ENCODE measurements at regions not wholly inside any gene's neighbourhood (a gene's known extent, or its start where the extent isn't known, plus 50 kb on each side); places are given as distances from the start of the nearest gene placed in this dataset.

DNA sequence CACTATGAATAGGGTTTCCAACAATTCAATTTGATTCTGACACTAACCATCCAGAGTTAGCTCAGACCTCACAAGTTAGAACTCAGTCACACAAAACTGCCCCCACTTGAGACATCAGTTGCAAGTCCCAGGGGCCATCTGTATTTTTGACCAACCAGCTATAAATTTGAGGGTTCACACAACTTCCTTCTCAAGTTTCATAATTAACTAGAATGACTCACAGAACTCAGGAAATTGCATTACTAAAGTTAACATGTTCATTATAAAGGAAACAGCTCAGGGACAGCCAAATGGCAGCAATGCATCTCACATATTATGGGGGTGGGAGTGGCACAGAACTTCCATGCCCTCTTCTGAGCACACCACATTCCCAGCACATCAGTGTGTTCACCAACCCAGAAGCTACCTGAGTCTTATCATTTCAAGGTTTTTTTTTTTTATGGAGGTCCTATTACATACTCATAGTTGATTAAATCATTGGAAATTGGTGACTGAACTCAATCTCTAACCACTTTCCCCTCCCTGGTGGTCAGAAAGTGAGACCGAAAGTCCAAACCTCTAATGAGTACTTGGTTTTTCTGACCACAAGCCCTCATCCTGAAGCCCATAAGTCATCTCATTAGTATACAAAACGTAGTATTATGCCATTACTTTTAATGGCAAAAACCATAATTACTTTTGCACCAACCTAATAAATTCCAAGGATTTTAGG lies 1721.5 kb upstream of the SEL1L start:
- TF ChIP-seq POLR2AphosphoS5 (IDR thresholded peaks at IDR 0.05), result no peak
- no peak for TF ChIP-seq POLR2A (IDR thresholded peaks at IDR 0.05)
- no peak for TF ChIP-seq EP300 (IDR thresholded peaks at IDR 0.05)
- TF ChIP-seq, protein P1, sequence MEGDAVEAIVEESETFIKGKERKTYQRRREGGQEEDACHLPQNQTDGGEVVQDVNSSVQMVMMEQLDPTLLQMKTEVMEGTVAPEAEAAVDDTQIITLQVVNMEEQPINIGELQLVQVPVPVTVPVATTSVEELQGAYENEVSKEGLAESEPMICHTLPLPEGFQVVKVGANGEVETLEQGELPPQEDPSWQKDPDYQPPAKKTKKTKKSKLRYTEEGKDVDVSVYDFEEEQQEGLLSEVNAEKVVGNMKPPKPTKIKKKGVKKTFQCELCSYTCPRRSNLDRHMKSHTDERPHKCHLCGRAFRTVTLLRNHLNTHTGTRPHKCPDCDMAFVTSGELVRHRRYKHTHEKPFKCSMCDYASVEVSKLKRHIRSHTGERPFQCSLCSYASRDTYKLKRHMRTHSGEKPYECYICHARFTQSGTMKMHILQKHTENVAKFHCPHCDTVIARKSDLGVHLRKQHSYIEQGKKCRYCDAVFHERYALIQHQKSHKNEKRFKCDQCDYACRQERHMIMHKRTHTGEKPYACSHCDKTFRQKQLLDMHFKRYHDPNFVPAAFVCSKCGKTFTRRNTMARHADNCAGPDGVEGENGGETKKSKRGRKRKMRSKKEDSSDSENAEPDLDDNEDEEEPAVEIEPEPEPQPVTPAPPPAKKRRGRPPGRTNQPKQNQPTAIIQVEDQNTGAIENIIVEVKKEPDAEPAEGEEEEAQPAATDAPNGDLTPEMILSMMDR (IDR thresholded peaks at IDR 0.05), result no peak
- WGBS, 2 donors, result 66 to 74% methylated on average over 2 of the region's 2 CpGs
- Histone ChIP-seq H3K4me3 (no peak overlapping the region), H3K27ac (no peak overlapping the region), H3K9me3 (no peaks in the 10 kb centered on the region), H3K27me3 (no peaks in the 10 kb centered on the region), H3K4me1 (peaks cover 0 to 4% (median 0%) of the 10 kb centered on the region in 4 donors), H3K36me3 (no peaks in the 10 kb centered on the region)
- DNase-seq, result no peak
- ATAC-seq (ENCODE audit: low FRiP score in 2 of 2), result no peak

DNA sequence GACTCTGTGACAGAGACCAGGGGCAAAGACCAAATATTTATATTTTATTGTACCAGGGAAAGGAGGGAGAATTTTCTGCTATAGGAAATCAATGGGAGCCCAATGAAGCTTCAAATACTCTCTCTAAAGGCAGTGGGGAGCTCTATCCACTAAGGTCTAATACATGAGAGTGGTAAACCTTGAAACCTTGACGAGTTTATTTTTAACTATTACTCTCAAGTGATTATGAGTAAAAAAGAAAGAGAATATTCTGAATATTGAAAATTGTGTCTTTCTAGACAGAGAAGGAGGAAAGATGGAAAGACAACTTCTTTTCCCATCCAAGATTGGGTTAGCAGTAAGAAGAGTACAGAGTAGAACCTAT lies 1722.1 kb upstream of the SEL1L start:
- Histone ChIP-seq H3K4me3 (no peak overlapping the region), H3K27me3 (no peaks in the 10 kb centered on the region), H3K36me3 (no peaks in the 10 kb centered on the region), H3K4me1 (peaks cover 0 to 4% (median 0%) of the 10 kb centered on the region in 4 donors), H3K9me3 (no peaks in the 10 kb centered on the region), H3K27ac (no peak overlapping the region)
- ATAC-seq (ENCODE audit: low FRiP score in 2 of 2) (no peak), DNase-seq (no peak)
- TF ChIP-seq POLR2AphosphoS5 (IDR thresholded peaks at IDR 0.05) (no peak), EP300 (IDR thresholded peaks at IDR 0.05) (no peak), POLR2A (IDR thresholded peaks at IDR 0.05) (no peak)
- TF ChIP-seq, protein P1 (IDR thresholded peaks at IDR 0.05), result no peak
- WGBS, 2 donors, result 69 to 86% methylated on average over 1 of the region's 1 CpG

DNA sequence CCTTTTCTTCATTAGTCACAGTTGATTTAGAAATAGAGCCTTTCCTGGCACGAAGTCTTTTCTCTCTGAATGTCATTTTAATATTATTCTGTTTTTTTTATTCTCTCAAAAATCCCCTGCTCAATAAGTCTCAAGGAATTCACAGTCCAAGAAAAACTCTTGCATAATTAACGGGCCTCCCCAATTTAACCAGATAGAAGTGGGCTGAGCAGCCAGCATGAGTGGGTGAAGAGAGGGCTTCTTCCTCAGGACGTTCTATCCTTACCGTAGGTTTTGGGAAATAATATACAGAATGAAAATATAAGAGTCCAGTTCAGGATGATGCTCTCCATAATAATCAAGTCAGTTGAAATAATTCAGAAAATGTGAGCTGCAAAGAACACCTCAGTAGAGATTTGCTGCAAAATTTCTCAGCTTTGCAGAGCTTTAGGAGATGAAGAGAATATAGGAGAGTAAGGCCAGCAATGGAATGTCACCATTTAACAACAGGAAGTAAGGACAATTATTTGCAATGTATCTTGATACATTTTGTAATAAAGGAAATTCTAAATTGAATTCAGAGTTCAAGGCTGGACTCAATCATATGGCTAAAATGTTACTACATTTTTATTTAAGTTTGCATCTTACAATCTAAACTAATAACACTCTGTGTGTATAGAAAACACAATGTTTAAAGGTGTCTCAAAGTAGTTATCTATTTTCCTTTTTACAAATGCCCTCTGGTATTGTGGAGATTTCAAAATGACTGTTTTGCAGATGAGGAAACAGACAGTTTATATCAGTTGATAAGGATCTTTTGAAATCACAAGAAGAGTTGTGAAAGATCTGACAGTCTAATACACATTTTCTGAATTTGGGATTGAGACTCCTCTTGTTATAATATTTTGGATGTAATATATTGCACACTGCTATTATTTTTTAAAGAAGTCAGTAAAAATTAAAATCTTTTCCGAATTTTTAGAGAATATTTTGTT lies 1724.1 kb upstream of the SEL1L start:
- TF ChIP-seq EP300 (IDR thresholded peaks at IDR 0.05) (no peak), POLR2A (IDR thresholded peaks at IDR 0.05) (no peak), POLR2AphosphoS5 (IDR thresholded peaks at IDR 0.05) (no peak)
- TF ChIP-seq, protein P1 (IDR thresholded peaks at IDR 0.05), result no peak
- Histone ChIP-seq H3K9me3 (no peaks in the 10 kb centered on the region), H3K4me3 (no peak overlapping the region), H3K36me3 (no peaks in the 10 kb centered on the region), H3K27ac (no peak overlapping the region), H3K27me3 (no peaks in the 10 kb centered on the region), H3K4me1 (peaks cover 0 to 4% (median 0%) of the 10 kb centered on the region in 4 donors)
- DNase-seq (no peak), ATAC-seq (ENCODE audit: low FRiP score in 2 of 2) (no peak)
- 58 to 59% methylated on average over 5 of the region's 5 CpGs for WGBS, 2 donors

DNA sequence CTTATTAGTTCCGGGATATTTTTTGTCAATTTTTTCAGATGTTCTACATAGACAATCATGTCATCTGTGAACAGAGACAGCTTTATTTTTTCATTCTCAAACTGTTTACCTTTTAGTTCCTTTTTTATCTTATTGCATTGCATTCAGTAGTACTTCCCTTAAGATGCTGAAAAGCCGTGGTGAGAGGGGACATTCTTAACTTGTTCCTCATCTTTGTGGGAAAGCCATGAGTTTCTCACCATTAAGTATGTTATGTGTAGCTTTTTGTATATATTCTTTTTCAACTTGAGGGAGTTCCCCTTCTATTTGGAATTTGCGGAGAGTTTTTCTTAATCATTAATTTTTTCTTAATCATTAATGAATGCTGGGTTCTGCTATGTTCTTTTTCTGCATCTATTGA lies 1727.1 kb upstream of the SEL1L start:
- Histone ChIP-seq H3K27ac (no peak overlapping the region), H3K36me3 (no peaks in the 10 kb centered on the region), H3K4me3 (no peak overlapping the region), H3K27me3 (no peaks in the 10 kb centered on the region), H3K9me3 (no peaks in the 10 kb centered on the region), H3K4me1 (no peaks in the 10 kb centered on the region)
- DNase-seq (no peak), ATAC-seq (ENCODE audit: low FRiP score in 2 of 2) (no peak)
- TF ChIP-seq, protein P1 (IDR thresholded peaks at IDR 0.05), result no peak
- TF ChIP-seq POLR2A (IDR thresholded peaks at IDR 0.05) (no peak), POLR2AphosphoS5 (IDR thresholded peaks at IDR 0.05) (no peak), EP300 (IDR thresholded peaks at IDR 0.05) (no peak)
- WGBS, 2 donors, result 79 to 83% methylated on average over 3 of the region's 3 CpGs

All from upper lobe of left lung (tissue), 6 donors.